ENCODE measurements at regions not wholly inside any gene's neighbourhood (a gene's known extent, or its start where the extent isn't known, plus 50 kb on each side); places are given as distances from the start of the nearest gene placed in this dataset.

DNA sequence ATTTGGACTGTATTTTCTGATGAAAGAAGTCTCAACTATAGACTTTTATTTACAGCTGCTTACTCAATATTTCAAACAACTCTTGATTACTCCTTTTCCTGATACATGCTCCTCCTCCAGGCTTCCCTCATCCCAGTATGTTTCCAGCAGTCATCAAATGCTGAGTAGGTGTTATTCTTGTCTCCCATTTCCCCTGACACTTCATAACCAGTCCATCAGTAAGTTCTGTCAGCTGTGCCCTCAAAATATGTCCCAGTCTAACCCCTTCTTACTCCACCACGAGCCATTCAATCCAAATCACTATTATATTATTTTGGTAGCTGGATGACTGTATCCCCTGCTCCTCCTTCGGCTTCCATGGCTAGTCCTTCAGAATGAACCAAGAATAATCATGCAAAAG is 189.1 kb upstream of the DTNA start:
- TF ChIP-seq TARDBP (IDR thresholded peaks at IDR 0.05; ENCODE audit: borderline replicate concordance) (no peak), JUND (IDR thresholded peaks at IDR 0.05; ENCODE audit: low read depth, low read length) (no peak), RBBP5 (conservative IDR thresholded peaks at IDR 0.05) (no peak), STAT3 (IDR thresholded peaks at IDR 0.05; ENCODE audit: low read depth, low read length) (no peak), ZNF274 (IDR thresholded peaks at IDR 0.05; ENCODE audit: insufficient read depth, insufficient read length) (no peak)
- TF ChIP-seq, protein P1, sequence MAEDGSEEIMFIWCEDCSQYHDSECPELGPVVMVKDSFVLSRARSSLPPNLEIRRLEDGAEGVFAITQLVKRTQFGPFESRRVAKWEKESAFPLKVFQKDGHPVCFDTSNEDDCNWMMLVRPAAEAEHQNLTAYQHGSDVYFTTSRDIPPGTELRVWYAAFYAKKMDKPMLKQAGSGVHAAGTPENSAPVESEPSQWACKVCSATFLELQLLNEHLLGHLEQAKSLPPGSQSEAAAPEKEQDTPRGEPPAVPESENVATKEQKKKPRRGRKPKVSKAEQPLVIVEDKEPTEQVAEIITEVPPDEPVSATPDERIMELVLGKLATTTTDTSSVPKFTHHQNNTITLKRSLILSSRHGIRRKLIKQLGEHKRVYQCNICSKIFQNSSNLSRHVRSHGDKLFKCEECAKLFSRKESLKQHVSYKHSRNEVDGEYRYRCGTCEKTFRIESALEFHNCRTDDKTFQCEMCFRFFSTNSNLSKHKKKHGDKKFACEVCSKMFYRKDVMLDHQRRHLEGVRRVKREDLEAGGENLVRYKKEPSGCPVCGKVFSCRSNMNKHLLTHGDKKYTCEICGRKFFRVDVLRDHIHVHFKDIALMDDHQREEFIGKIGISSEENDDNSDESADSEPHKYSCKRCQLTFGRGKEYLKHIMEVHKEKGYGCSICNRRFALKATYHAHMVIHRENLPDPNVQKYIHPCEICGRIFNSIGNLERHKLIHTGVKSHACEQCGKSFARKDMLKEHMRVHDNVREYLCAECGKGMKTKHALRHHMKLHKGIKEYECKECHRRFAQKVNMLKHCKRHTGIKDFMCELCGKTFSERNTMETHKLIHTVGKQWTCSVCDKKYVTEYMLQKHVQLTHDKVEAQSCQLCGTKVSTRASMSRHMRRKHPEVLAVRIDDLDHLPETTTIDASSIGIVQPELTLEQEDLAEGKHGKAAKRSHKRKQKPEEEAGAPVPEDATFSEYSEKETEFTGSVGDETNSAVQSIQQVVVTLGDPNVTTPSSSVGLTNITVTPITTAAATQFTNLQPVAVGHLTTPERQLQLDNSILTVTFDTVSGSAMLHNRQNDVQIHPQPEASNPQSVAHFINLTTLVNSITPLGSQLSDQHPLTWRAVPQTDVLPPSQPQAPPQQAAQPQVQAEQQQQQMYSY (CRISPR knock-in tag; IDR thresholded peaks at IDR 0.05): no peak
- TF ChIP-seq, protein P2, sequence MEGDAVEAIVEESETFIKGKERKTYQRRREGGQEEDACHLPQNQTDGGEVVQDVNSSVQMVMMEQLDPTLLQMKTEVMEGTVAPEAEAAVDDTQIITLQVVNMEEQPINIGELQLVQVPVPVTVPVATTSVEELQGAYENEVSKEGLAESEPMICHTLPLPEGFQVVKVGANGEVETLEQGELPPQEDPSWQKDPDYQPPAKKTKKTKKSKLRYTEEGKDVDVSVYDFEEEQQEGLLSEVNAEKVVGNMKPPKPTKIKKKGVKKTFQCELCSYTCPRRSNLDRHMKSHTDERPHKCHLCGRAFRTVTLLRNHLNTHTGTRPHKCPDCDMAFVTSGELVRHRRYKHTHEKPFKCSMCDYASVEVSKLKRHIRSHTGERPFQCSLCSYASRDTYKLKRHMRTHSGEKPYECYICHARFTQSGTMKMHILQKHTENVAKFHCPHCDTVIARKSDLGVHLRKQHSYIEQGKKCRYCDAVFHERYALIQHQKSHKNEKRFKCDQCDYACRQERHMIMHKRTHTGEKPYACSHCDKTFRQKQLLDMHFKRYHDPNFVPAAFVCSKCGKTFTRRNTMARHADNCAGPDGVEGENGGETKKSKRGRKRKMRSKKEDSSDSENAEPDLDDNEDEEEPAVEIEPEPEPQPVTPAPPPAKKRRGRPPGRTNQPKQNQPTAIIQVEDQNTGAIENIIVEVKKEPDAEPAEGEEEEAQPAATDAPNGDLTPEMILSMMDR (IDR thresholded peaks at IDR 0.05 in 2 of 3, conservative IDR thresholded peaks at IDR 0.05 in 1 of 3; ENCODE audit: control insufficient read depth in 2 of 3, extremely low read depth in 1 of 3, insufficient read depth in 1 of 3, low read depth in 3 of 3, low read length in 3 of 3): no peak

Measured in GM12878 (cell line).